SU-DHL-6 (cell line): ENCODE measurements at regions not wholly inside any gene's neighbourhood (a gene's known extent, or its start where the extent isn't known, plus 50 kb on each side); places are given as distances from the start of the nearest gene placed in this dataset.

ENCODE experiments used
- EZH2phosphoT487 ChIP-seq: fragments of 200-600 bp; sonication (generic), shearing (Covaris generic); conservative IDR thresholded peaks from 2 replicates; pipeline ENCODE4 v1.6.1; 2018; ENCODE audit warnings: mild to moderate bottlenecking, antibody characterized with exemption, low read length, moderate library complexity, mixed read lengths
- TF ChIP-seq, protein P1 (sequence below): fragments of 200-600 bp; sonication (generic); IDR thresholded peaks from one replicate; pipeline ENCODE4 v1.5.1; 2017; ENCODE audit warnings: antibody characterized with exemption, mild to moderate bottlenecking, low read length, moderate library complexity; ENCODE audit not compliant: insufficient read depth, poor library complexity, severe bottlenecking

GRCh38 chr1:187527346-187527745 is 698.6 kb downstream of the PLA2G4A start:
- TF ChIP-seq, protein P1, sequence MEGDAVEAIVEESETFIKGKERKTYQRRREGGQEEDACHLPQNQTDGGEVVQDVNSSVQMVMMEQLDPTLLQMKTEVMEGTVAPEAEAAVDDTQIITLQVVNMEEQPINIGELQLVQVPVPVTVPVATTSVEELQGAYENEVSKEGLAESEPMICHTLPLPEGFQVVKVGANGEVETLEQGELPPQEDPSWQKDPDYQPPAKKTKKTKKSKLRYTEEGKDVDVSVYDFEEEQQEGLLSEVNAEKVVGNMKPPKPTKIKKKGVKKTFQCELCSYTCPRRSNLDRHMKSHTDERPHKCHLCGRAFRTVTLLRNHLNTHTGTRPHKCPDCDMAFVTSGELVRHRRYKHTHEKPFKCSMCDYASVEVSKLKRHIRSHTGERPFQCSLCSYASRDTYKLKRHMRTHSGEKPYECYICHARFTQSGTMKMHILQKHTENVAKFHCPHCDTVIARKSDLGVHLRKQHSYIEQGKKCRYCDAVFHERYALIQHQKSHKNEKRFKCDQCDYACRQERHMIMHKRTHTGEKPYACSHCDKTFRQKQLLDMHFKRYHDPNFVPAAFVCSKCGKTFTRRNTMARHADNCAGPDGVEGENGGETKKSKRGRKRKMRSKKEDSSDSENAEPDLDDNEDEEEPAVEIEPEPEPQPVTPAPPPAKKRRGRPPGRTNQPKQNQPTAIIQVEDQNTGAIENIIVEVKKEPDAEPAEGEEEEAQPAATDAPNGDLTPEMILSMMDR, result no peak
- TF ChIP-seq EZH2phosphoT487, result no peak
